ENCODE measurements at regions not wholly inside any gene's neighbourhood (a gene's known extent, or its start where the extent isn't known, plus 50 kb on each side); places are given as distances from the start of the nearest gene placed in this dataset.

DNA sequence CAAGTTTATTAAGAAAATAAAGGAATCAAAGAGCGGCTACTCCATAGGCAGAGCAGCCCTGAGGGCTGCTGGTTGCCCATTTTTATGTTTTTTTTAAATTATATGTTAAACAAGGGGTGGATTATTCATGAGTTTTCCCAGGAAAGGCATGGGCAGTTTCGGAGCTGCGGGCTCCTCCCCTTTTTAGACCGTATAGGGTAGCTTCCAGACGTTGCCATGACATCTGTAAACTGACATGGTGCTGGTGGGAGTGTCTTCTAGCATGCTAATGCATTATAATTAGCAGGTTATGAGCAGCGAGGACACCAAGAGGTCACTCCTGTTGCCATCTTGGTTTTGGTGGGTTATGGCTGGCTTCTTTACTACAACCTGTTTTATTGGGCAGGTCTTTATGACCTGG lies 301.8 kb downstream of the TFAP2C start:
- TF ChIP-seq POLR2A (IDR thresholded peaks at IDR 0.05) (no peak), POLR2AphosphoS5 (IDR thresholded peaks at IDR 0.05) (no peak)
- TF ChIP-seq, protein P1, sequence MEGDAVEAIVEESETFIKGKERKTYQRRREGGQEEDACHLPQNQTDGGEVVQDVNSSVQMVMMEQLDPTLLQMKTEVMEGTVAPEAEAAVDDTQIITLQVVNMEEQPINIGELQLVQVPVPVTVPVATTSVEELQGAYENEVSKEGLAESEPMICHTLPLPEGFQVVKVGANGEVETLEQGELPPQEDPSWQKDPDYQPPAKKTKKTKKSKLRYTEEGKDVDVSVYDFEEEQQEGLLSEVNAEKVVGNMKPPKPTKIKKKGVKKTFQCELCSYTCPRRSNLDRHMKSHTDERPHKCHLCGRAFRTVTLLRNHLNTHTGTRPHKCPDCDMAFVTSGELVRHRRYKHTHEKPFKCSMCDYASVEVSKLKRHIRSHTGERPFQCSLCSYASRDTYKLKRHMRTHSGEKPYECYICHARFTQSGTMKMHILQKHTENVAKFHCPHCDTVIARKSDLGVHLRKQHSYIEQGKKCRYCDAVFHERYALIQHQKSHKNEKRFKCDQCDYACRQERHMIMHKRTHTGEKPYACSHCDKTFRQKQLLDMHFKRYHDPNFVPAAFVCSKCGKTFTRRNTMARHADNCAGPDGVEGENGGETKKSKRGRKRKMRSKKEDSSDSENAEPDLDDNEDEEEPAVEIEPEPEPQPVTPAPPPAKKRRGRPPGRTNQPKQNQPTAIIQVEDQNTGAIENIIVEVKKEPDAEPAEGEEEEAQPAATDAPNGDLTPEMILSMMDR (IDR thresholded peaks at IDR 0.05), result no peak

All from suprapubic skin (tissue), 4 donors.